ENCODE measurements at regions not wholly inside any gene's neighbourhood (a gene's known extent, or its start where the extent isn't known, plus 50 kb on each side); places are given as distances from the start of the nearest gene placed in this dataset.

DNA sequence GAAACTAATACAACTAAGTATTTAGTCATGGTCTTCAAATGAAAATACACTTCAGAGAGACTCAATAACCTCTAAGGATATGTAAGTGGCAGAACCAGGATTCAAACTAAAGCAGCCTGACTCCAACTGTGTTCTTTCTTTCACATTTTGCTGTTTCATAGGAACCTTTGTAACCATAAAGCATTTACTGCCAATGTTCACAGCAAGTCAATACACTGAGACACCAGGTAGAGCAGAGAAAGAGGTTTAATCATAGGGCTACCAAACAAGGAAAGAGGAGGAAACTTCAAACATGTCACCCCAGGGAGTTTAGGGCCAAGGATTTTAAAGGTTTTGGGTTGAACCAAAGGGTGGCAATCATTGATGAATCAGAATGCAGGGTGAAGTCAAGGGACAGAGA is 263.1 kb upstream of the PTGER4 start:
- no peaks in the 10 kb centered on the region for H3K79me2 ChIP-seq (ENCODE audit: low read length)
- H4K20me1 ChIP-seq (ENCODE audit: low read length) = no peaks in the 10 kb centered on the region
- no peaks in the 10 kb centered on the region for H3F3A ChIP-seq (ENCODE audit: low read length, unreplicated experiment)
- ATAC-seq (no peak), DNase-seq (no peak)
- H3K4me2 ChIP-seq (ENCODE audit: low read length) = no peak overlapping the region
- H3K27me3 ChIP-seq (ENCODE audit: low read length) = no peaks in the 10 kb centered on the region
- H3K4me3 ChIP-seq (ENCODE audit: low read length) = no peak overlapping the region
- no peak for TF ChIP-seq EZH2 (IDR thresholded peaks at IDR 0.05; ENCODE audit: low read length, unreplicated experiment)
- TF ChIP-seq EZH2phosphoT487 (IDR thresholded peaks at IDR 0.05; ENCODE audit: borderline replicate concordance, low read length) = no peak
- TF ChIP-seq, protein P1, sequence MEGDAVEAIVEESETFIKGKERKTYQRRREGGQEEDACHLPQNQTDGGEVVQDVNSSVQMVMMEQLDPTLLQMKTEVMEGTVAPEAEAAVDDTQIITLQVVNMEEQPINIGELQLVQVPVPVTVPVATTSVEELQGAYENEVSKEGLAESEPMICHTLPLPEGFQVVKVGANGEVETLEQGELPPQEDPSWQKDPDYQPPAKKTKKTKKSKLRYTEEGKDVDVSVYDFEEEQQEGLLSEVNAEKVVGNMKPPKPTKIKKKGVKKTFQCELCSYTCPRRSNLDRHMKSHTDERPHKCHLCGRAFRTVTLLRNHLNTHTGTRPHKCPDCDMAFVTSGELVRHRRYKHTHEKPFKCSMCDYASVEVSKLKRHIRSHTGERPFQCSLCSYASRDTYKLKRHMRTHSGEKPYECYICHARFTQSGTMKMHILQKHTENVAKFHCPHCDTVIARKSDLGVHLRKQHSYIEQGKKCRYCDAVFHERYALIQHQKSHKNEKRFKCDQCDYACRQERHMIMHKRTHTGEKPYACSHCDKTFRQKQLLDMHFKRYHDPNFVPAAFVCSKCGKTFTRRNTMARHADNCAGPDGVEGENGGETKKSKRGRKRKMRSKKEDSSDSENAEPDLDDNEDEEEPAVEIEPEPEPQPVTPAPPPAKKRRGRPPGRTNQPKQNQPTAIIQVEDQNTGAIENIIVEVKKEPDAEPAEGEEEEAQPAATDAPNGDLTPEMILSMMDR (conservative IDR thresholded peaks at IDR 0.05; ENCODE audit: low read depth, low read length) = no peak
- no TSS peak for BruUV-seq (replicated peaks)
- H3K27ac ChIP-seq (ENCODE audit: low read length) = no peak overlapping the region
- intact Hi-C loops (cut with micrococcal nuclease) = loop anchor here (10.0 kb wide), 2 partner anchors 268 to 702 kb away; no protein-coding TSS in a partner anchor
- no peaks in the 10 kb centered on the region for H3K9me2 ChIP-seq (replicated peaks; ENCODE audit: low read length)
- H3K9me3 ChIP-seq (ENCODE audit: low read length) = no peaks in the 10 kb centered on the region
- no peaks in the 10 kb centered on the region for H3K36me3 ChIP-seq (ENCODE audit: low read depth, low read length)
- H2AFZ ChIP-seq (ENCODE audit: low read length) = no peak overlapping the region
- POLR2A ChIA-PET (ENCODE audit: unreplicated experiment) = no interaction called here
- CTCF ChIA-PET = no interaction called here
- H3K9ac ChIP-seq (ENCODE audit: low read length) = no peak overlapping the region
- peaks cover 6% of the 10 kb centered on the region for H3K4me1 ChIP-seq (ENCODE audit: insufficient read depth, low read length)

GRCh38 chr5:40416098-40416497 is 263.6 kb upstream of the PTGER4 start:
- Histone ChIP-seq H3K79me2 (ENCODE audit: low read length) (no peaks in the 10 kb centered on the region), H3F3A (ENCODE audit: low read length, unreplicated experiment) (peaks cover under 1% of the 10 kb centered on the region), H3K27me3 (ENCODE audit: low read length) (no peaks in the 10 kb centered on the region), H3K4me1 (ENCODE audit: insufficient read depth, low read length) (peaks cover 11% of the 10 kb centered on the region), H2AFZ (ENCODE audit: low read length) (no peak overlapping the region), H3K9me3 (ENCODE audit: low read length) (no peaks in the 10 kb centered on the region), H3K27ac (ENCODE audit: low read length) (no peak overlapping the region), H3K4me3 (ENCODE audit: low read length) (no peak overlapping the region), H3K9me2 (replicated peaks; ENCODE audit: low read length) (no peaks in the 10 kb centered on the region), H3K9ac (ENCODE audit: low read length) (no peak overlapping the region), H4K20me1 (ENCODE audit: low read length) (no peaks in the 10 kb centered on the region), H3K36me3 (ENCODE audit: low read depth, low read length) (no peaks in the 10 kb centered on the region), H3K4me2 (ENCODE audit: low read length) (no peak overlapping the region)
- DNase-seq (no peak), ATAC-seq (no peak)
- POLR2A ChIA-PET (ENCODE audit: unreplicated experiment) = no interaction called here
- no TSS peak for BruUV-seq (replicated peaks)
- TF ChIP-seq EZH2 (IDR thresholded peaks at IDR 0.05; ENCODE audit: low read length, unreplicated experiment) = no peak
- TF ChIP-seq EZH2phosphoT487 (IDR thresholded peaks at IDR 0.05; ENCODE audit: borderline replicate concordance, low read length) = no peak
- TF ChIP-seq, protein P1 (conservative IDR thresholded peaks at IDR 0.05; ENCODE audit: low read depth, low read length) = no peak
- CTCF ChIA-PET = no interaction called here
- intact Hi-C loops (cut with micrococcal nuclease) = loop anchor here (10.0 kb wide), 2 partner anchors 269 to 701 kb away; no protein-coding TSS in a partner anchor

DNA sequence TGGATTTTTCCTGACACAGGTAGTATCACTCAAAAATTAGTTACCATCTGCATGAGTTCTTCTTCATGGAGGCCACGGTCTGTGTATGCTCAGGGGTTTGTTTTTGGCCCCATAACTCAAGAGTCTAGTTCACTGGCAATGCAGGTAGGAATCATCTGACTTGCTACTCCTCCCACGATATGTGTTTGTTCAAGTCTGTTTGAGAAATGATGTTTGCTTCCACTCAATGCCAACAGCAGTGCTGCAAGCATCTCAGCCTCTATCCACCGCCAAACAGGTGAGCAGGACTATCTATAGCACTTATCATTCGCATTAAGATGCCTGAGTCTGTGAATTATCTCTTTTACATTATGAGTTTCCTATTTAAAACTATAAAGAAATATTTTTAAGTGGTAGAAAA is 264.8 kb upstream of the PTGER4 start:
- Histone ChIP-seq H3K9me2 (replicated peaks; ENCODE audit: low read length) (no peaks in the 10 kb centered on the region), H3K27me3 (ENCODE audit: low read length) (no peaks in the 10 kb centered on the region), H3K4me1 (ENCODE audit: insufficient read depth, low read length) (peaks cover 22% of the 10 kb centered on the region), H3F3A (ENCODE audit: low read length, unreplicated experiment) (peaks cover 9% of the 10 kb centered on the region), H3K27ac (ENCODE audit: low read length) (no peak overlapping the region), H3K4me3 (ENCODE audit: low read length) (no peak overlapping the region), H3K36me3 (ENCODE audit: low read depth, low read length) (no peaks in the 10 kb centered on the region), H3K9me3 (ENCODE audit: low read length) (no peaks in the 10 kb centered on the region), H4K20me1 (ENCODE audit: low read length) (no peaks in the 10 kb centered on the region), H3K9ac (ENCODE audit: low read length) (no peak overlapping the region), H2AFZ (ENCODE audit: low read length) (no peak overlapping the region), H3K79me2 (ENCODE audit: low read length) (no peaks in the 10 kb centered on the region), H3K4me2 (ENCODE audit: low read length) (no peak overlapping the region)
- intact Hi-C loops (cut with micrococcal nuclease) = loop anchor here (10.0 kb wide), 2 partner anchors 270 to 700 kb away; no protein-coding TSS in a partner anchor
- TF ChIP-seq, protein P1 (conservative IDR thresholded peaks at IDR 0.05; ENCODE audit: low read depth, low read length) = no peak
- no peak for TF ChIP-seq EZH2 (IDR thresholded peaks at IDR 0.05; ENCODE audit: low read length, unreplicated experiment)
- TF ChIP-seq EZH2phosphoT487 (IDR thresholded peaks at IDR 0.05; ENCODE audit: borderline replicate concordance, low read length) = no peak
- ATAC-seq = no peak
- CTCF ChIA-PET = no interaction called here
- DNase-seq = no peak
- POLR2A ChIA-PET (ENCODE audit: unreplicated experiment) = interaction anchor here (0.7 kb wide), 1 partner anchor 242 kb away, joined by 4 read pairs; no protein-coding TSS in a partner anchor
- BruUV-seq (replicated peaks) = no TSS peak
